ENCODE measurements at regions not wholly inside any gene's neighbourhood (a gene's known extent, or its start where the extent isn't known, plus 50 kb on each side); places are given as distances from the start of the nearest gene placed in this dataset.

DNA sequence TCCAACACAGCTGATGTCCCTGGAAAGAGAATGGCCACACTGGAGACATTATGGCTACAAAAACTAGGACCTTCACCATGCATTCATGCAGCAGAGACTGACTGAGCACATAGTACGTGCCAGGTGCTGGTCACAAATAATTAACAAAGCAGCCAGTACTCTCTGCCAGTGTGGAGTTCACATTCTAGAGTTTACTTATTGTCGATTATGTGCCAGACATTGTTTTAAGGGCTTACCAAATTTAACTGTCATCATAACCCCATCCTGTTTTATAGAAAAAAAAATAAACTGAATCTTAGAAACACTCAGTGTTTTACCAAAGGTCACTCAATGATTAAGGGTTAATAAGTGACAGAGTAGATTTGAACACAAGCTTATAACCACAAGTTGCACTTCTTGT is 143.3 kb downstream of the RRAGC start:
- DNase-seq = no peak

DNA sequence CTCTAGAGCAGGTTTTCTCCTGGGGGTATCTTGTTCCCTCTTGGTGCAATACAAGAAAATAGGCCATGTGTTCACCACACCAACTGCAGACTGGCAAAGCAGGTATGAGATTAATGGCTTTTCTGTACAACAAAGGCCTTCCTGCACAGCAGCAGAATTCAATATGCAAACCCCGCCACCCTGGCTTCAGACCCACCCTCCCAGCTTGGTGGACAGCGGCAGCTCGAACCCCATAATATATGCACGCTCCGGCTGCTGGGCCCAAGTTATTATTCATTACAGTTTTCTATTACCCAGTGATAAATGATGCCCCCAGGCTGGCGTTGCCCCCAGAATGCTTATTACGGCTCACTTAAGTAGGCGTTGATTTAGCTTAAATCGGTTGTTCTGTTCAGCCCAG is 144.2 kb downstream of the RRAGC start:
- DNase-seq = no peak

DNA sequence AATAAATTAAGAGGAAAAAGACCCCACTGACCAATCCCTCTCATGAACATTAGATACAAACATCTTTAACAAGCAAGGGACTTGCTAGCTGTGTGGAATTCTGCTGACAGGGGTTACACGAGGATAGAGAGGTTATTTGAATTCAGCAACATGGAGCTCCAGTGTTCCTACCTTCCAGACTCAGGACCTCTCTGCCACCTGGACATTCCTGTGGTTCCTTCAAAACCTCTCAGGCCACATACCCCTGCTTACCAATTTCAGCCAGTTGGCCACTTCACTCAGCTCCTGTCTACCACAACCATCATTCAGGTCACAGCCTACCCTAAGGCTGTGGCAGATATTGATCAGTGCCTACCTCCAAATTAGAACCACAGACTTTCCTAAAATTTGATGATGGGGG is 147.5 kb downstream of the RRAGC start:
- no peak for DNase-seq

DNA sequence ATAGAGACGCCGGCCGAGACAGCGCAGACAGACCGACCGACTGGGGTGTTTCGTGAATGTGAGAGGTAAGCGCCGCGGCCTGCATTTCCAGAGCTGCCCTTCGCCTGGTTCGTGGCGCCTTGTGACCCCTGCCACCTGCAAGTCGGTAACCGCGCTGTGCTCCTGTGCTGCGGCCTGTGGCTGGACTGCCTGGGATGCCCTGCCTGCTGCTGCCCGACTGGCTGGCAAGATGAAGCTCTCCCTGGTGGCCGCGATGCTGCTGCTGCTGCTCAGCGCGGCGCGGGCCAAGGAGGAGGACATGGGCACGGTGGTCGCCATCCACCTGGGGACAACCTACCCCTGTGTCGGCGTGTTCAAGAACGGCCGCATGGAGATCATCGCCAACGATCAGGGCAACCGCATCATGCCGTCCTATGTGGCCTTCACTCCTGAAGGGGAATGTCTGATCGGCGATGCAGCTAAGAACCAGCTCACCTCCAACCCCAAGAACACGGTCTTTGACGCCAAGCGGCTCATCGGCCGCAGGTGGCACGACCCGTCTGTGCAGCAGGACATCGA is 150.8 kb downstream of the RRAGC start:
- no peak for DNase-seq

DNA sequence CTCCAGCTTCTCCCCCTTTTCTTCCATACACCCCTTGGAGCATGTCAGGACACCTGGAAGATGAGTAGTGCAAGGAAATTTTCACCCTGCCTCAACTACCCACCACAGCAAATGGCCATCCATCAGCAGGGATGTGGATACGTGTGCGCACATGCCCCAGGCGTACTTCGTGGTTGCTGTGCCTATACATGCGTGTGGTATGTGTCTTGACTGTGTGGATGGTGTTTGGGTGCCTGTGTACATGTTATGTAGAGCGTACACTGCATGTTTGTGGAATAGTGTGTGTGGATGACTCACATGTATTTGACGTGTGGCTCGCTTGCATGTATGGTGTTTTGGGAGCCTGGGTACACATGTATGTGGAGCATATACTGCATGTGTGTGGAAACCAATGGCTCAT is 158.5 kb downstream of the RRAGC start:
- DNase-seq = no peak

DNA sequence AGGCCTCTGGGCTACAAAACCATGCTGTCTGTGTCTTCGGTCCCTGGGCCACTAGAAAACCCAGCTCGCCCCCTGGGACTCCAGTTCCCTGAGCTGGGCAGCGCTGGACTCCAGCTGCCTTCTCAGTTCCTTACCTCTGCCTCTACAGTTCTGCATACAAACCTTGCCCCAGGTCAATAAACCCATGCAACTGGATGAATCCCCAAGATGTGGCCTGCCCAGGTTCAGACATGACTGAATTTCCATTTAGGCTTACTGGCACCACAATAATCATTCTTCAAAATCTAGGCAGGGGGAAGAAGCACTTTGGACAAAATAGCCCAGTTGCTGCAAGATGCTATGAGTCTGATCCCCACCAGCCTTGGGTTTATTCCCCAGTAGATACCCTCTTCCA is 159.5 kb downstream of the RRAGC start:
- DNase-seq = no peak

DNA sequence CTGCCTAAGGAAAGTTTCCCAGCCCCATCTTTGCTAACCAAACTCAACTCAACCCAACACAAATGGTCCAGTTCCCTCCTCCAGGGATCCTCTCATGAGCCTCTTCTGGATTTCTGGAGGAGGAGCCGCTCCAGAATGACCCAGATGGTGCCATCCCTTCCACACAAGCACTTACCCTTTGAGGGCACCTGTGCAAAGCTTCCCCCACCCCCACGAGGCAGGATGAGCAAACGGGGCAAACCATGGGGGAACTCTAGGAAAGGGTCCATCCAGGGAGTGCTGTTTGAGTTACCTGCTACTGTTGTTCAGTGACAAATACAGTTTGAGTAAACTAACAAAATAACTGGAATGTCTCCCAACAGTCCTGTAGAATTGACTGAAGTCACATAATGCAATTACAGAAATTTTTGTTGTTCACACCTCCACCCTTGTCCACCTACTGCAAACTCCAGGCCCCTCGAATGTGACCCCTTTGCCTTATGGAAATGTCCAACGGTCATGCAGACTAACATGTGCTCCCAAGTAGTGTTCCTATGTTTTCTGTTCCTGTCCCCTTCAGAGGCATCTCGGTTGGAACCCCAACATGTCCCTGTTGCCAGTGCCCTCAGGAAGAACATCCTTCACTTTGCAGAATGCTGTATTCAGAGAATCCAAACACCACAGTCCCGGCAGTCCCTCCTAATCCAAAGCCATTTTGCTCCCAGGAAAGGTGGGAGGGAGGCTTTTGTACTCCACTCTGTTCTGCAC is 160.1 kb downstream of the RRAGC start:
- no peak for DNase-seq

DNA sequence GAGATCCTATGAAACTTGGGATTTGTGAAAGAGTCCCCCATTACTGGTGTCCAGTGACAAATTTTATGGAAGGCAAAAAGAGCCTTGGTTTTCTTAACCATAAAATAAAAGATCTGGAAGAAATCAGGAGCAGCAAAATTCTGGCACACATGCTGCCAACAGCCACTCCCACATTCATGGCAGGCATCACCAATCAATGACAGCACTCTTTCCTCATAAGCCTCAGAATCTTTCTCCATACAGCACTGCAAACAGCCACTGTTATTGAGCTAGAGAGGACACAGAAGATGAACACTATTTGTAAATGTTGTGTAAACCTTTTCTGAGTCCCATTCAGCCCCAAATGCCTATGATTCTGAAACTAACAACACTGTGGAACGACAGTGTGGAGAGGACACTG is 162.2 kb downstream of the RRAGC start:
- no peak for DNase-seq

DNA sequence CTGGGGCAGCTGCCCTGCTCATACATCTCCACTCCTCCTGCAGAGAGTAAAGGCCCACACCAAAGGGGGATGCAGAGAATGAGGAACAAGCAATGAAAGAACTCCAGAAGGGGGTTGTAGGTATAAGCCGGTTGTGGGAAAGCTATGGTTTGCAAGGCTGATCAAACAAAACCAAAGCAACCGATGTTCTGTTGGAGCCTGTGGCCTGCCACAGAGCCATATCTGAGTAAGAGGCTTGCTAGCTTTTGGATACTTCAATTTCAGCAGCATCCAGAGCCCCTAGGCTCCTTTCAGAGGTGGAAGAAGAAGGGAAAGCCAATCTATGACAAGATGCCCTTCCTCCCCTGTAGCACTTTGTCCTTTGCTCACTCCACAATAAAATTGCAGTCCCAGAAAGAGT is 163.2 kb downstream of the RRAGC start:
- no peak for DNase-seq

DNA sequence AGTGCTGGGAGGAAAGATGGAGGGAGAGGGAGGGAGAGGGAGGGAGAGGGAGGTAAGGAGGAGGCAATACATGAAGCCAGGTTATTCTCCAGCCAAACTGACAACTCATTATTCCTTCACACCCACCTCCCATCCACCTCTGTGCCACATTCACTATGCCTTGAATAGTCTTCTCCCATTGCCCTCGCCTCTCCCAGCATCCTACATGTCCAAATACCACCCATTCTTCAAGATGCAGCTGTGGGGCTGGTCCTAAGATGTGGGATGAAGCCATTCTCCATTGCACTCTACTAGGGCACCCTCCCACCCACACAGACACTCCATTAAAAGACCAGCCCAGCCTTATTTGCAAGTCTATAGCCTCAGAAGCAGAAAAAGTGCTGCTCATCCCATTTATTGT is 165.8 kb downstream of the RRAGC start:
- no peak for DNase-seq

DNA sequence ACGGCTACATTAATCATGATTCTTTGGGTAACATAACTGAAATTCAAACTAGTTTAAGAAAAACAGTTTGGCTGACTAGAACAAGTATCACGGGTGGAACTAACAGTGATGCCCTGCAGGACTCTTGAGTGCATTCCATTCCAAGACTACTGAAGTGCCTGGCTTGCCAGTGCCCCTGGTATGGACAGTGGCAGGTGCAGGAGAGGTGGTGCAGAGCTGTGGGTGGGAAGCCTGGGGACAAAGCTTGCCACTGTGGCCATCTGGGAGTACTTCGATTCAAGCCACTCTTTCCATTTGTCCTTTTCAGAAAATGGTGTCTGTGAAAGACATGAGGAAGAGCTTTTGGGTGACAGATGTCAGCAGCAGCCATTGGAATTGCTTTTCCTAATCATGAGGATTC is 166.5 kb downstream of the RRAGC start:
- no peak for DNase-seq

DNA sequence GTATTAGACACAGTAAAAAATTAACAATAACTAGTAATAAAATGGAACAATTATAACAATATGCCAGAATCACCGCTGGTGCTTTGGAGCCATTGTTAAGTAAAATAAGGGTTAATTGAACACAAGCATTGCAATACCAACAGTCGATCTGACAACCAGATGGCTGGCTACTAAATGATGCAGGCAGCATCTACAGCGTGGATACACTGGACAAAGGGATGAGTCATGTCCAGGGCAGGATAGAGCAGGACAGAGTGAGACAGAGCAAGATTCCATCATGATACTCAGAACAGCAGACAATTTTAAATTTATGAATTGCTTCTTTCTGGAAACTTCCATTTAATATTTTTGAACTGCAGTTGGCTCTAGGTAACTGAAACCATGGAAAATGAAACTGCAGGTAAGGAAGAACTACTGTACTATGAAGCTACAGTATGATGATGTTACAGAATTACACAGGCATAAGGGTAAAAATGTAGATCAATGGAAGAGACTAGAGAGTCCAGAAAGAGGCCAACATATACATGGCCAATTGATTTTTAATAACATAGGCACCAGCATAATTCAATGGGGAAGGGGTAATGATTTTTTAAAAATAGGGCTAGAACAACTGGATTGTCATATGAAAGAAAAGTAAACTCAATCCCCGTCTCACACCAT is 168.7 kb downstream of the RRAGC start:
- DNase-seq = no peak

DNA sequence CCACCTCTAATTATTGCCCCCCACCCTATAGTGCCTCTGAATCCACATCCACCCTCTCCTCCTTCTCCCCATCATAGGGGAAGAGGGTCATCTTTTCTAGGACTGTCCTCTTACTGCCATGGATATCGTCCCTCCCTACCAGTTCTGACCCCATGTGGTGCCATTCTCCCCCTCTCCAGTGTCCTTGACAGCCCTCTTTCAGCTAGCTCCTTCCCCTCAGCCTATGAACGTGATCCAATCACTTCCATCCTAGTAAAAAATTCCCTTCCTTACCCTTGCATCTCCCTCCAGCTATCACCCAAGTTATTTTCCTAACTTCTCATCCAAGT is 172.7 kb downstream of the RRAGC start:
- DNase-seq = no peak

DNA sequence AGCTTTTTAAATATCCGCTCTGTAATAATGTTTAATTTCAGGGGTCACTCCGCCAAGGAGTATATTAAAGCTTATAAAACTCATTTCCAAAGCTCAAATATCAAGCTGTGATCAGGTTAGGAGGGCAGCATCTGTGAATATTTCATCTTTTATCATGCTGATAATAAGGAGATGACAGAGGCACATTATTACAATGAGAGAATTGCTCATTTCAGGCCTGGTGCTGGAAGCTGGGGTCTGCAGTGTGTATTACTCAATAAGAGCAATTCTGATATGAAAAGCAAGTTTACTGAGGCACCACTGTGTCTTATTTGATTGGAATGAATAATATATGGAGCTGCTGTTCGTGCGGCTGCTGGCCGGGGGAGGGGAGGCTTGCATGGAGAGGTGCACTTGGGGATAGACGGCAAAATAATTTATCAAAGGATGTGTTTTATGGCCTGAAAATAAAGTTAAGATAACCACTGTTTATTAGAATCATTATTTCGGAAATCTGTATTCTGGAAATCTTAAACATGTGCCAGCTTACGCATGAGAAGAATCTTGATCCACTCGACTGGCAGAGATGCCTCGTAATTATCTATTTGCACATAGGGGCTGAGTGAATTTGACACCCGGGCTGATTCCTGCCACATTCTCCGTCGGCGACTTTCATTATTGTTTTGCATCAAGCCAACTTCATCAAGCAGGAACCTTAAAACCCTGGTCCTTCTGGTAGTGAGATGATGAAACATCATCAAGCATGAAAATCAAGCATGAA is 173.2 kb downstream of the RRAGC start:
- no peak for DNase-seq

DNA sequence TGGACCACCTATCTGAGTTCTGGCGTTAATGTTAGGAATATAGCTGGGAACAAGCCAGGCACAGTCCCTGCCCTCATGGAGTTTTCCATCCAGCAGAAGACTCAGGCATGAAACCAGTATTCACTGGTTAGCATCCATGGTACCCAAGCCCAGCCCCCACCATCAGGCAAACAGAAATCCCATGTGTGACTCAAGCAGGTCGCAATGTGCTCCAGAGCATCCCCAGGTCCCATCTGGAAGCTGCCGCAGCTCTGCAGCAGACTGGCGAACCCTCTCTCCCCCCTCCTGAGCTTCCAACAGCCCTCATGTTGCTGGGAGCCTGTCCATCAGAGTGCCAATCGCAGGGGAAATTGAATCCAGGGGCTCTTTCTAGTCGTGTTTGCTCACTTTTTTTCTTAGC is 174.2 kb downstream of the RRAGC start:
- DNase-seq = no peak

DNA sequence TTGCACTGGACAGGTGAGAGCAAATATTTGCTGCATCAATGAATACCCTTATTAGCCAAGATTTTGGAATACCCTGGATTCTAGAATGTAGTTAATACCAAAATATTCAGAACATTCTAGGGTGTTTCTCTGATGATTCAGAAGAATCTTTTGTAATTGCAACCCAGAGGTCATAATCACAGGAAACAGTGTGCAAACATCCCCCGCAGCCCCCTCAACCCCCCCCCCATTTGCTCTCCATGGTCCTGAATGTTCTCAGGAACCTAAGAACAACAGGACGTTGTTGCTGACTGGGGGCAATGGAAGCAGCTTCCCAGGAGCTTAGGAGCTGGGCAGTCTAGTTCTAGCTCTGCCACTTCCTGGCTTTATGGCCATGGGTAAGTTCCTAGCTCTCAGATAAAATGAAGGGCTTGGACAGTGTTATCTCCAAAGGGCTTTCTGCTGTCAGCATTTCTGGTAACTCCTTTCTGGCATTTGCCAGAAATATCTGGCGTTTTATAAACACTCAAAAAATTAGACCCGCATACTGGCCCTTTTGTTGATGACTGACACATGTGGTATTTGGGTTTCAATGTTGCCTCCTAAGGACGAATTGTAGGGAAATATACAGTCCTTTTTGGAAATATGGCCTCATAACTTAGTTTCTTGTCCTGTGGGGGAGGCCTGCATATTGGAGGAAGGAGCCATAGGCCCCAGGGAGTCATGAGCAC is 178.6 kb downstream of the RRAGC start:
- DNase-seq = no peak

DNA sequence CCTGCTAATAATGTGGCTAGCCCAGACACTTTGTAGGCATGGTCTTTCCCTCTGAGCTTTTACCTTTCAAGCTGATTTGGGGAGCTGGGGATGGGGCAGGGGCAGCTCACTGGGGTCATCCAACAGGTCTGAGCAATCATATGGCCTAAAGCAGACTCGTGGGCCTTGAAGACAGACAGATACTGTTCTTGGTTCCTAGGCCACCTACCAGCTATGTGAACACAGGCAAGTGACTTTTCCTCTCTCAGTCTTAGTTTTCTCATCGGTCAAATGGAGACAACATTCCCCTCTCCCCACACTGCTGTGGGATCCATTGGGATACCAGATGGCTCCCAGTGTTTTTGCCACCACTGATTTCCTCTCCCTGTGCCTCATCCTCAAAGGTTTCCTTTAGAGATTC is 181.8 kb downstream of the RRAGC start:
- no peak for DNase-seq

DNA sequence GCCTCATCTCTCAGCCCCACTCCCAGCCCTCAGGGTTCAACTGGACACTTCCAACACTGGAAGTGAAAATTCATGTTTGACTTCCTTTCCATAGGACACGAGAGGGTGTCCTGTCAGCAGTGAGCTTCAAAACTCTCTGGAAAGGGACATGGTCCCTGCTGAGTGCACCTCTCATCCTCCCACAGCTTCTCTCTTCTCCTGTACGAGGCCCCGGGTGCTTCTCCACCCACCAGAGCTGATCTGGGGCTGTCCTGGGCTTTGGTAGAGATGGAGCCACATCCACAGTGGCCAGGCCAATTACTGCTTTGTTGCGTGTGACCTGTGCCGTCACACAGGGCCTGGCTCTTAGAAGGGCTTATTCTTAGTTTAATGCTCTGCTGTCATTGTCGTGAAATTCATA is 182.3 kb downstream of the RRAGC start:
- no peak for DNase-seq

DNA sequence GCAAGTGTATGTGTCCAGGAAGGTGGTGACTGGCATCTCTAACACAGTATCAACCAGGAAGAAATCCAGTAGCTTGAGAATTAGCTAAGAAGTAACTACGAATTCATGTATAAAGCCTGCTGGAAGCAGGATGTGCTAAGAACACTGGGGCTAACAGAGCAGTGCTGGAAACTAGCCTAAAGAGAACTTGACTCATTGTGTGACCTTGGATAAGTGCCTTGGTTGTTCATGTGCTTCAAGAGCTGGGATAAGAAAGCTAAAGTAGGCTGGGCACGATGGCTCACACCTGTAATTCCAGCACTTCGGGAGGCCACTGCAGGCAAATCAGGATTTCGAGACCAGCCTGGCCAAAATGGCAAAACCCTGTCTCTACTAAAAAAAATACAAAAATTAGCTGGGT is 186.9 kb downstream of the RRAGC start:
- no peak for DNase-seq

DNA sequence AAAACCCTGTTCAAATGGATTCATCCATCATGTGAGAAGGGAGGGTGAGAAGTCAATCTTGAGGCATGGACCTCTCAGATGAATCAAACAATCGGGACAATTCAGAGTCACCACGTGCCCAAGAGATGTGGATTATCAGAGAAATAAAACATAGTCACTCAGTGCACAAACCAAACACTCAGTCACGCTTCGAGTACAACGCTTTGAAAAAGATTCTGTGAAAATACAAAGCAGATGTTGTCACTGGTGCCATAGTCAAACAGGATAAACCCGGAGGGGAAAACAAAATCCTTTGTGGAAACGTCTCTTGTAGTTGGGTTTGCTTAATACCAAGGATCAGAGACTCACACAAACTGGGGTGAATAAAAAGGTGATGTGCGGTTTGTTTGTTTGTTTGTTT is 188.4 kb downstream of the RRAGC start:
- no peak for DNase-seq

DNA sequence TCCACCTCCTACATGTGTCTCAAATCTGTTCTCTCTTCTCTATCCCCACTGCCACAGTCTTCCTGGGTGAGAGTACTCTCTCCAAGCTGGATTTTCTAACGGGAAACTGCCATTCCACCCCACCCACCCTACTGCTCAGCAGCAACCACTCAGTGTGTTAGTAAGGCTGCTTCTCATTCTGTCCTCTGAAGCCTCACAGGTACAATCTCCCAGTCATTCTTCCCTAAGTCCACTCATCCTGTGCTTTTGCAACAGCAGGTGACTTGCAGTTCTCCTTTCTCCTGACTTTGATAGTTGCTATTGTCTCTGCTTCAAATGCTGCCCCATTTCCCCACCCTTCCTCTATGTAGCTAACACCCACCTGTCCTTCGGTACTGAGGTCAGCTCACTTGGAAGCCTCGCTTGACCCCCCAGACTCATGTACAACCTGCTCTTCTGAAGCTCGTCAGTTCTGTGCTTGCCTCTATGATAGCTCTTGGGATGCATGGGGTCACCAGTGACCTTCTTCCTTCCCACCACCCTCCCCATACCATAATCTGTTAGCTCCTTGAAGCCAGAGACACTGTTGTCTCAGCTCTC is 188.9 kb downstream of the RRAGC start:
- no peak for DNase-seq

DNA sequence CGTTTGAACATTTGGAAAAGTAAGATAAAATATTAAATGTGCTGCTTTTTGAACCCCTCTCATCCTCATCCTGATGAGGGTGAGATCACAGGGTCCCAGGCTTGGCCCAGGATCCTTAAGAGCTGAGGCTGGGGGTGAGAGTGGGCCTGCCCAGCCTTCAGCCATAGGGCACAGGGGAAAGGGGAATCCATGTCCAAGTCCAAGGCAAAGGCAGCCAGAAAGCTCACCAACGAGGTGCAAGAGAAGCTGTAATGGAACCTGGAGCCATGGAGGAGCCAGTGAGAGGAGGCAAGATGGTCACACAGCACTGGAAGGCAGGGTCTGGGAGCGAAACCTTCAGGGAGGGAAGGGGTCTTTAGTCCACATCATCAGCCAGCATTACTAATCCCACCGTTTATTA is 191.9 kb downstream of the RRAGC start:
- DNase-seq = no peak

DNA sequence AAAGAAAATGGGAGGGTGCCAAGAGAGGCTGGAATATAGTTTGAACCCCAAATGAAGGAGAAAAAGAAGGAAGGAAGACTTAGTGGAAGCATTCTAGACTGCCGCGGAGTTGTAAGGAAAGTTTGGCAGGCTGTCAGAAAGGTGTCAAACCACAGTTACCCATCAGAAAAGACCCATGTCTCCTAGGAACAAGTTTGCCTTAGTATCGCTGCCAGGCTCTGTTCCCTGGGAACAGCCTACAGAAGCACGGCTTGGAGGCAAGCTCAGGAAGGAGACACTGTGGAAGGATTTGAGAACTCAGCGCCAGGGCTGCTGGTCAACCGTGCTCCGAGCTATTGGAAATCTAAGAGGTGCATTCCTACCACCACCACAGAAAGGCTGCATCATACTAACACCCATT is 197.4 kb downstream of the RRAGC start:
- no peak for DNase-seq
